GM12878 (cell line): ENCODE measurements at regions not wholly inside any gene's neighbourhood (a gene's known extent, or its start where the extent isn't known, plus 50 kb on each side); places are given as distances from the start of the nearest gene placed in this dataset.

ENCODE experiments used
- ATAC-seq: fragments of 200-7000 bp; cut with Tn5 transposase; 3 replicates; pipeline ENCODE4 v1.9.1; 2020; ENCODE audit warnings: mild to moderate bottlenecking, moderate library complexity
- BruUV-seq: library from RNA; stranded (reverse); fragments of 400-500 nt; replicated peaks from 2 replicates; lab custom pipeline; 2021; lab: Mats Ljungman, UMichigan
- CTCF ChIA-PET: fragments of 300-600 bp; sonication (Branson Sonifier 250); formaldehyde crosslinking; extraction: SDS; loops from one replicate; lab custom pipeline; 2021; ENCODE audit warnings: inconsistent platforms; lab: Yijun Ruan, JAX
- POLR2A ChIA-PET: fragments of 350-600 bp; formaldehyde crosslinking; extraction: SDS; loops from one replicate; lab custom pipeline; 2021; ENCODE audit warnings: inconsistent platforms; lab: Charles Lee
- RAD21 ChIA-PET: fragments of 300-600 bp; sonication (Branson Sonifier 250); formaldehyde crosslinking; loops from one replicate; lab custom pipeline; 2023; ENCODE audit warnings: antibody characterized with exemption; ENCODE audit not compliant: unreplicated experiment; lab: Charles Lee
- SMC1A ChIA-PET: fragments of 300-600 bp; sonication (Branson Sonifier 250); formaldehyde crosslinking; loops from one replicate; lab custom pipeline; 2023; ENCODE audit not compliant: unreplicated experiment, uncharacterized antibody; lab: Charles Lee
- DNase-seq: peaks from one replicate; pipeline ENCODE4 v3.0.0-alpha.2; 2011; ENCODE audit warnings: low read depth, low spot score
- FAIRE-seq: peaks from 3 replicates; lab custom pipeline; 2011; peaks lifted over from hg19 to GRCh38; lab: Jason Lieb, UNC
- H2AFZ ChIP-seq: 2 replicates; pipeline ENCODE4 v1.6.0; 2011; ENCODE audit warnings: low read depth, low read length, control low read depth; ENCODE audit not compliant: control insufficient read depth
- H3K27ac ChIP-seq: 2 replicates; pipeline ENCODE4 v1.5.1; 2011; ENCODE audit warnings: control low read depth; ENCODE audit not compliant: control insufficient read depth, insufficient read depth
- H3K27me3 ChIP-seq, 2 experiments: replicated peaks in 1 of 2; 2 replicates each; pipeline versions ENCODE4 v1.6.0 to v1.6.1; 2011; ENCODE audit warnings: low read length in 1 of 2; ENCODE audit not compliant: control insufficient read depth in 2 of 2, insufficient read depth in 2 of 2
- H3K36me3 ChIP-seq, 2 experiments: 2 replicates each; pipeline ENCODE4 v1.5.1; 2011; ENCODE audit warnings: low read length in 1 of 2; ENCODE audit not compliant: control insufficient read depth in 2 of 2, insufficient read depth in 2 of 2
- H3K4me1 ChIP-seq: 2 replicates; pipeline ENCODE4 v1.6.1; 2011; ENCODE audit warnings: mild to moderate bottlenecking, low read length, moderate library complexity, mixed read lengths; ENCODE audit not compliant: control insufficient read depth, insufficient read depth
- H3K4me2 ChIP-seq: 2 replicates; pipeline ENCODE4 v1.6.0; 2011; ENCODE audit warnings: control low read depth; ENCODE audit not compliant: control insufficient read depth, insufficient read depth
- H3K4me3 ChIP-seq: fragments of 200-600 bp; sonication (generic); 2 replicates; pipeline ENCODE4 v1.5.1; 2016
- H3K79me2 ChIP-seq: 2 replicates; pipeline ENCODE4 v1.6.0; 2011; ENCODE audit warnings: low read length; ENCODE audit not compliant: control insufficient read depth, insufficient read depth
- H3K9ac ChIP-seq: 2 replicates; pipeline ENCODE4 v1.8.0; 2011; ENCODE audit warnings: low read length, control low read depth, mixed read lengths; ENCODE audit not compliant: control insufficient read depth, insufficient read depth
- H3K9me3 ChIP-seq: replicated peaks from 3 replicates; pipeline ENCODE4 v1.5.1; 2011; ENCODE audit warnings: mild to moderate bottlenecking, low read length; ENCODE audit not compliant: control insufficient read depth, insufficient read depth
- H4K20me1 ChIP-seq: 2 replicates; pipeline ENCODE4 v1.6.0; 2011; ENCODE audit not compliant: control insufficient read depth, insufficient read depth
- KLF5 ChIP-seq: fragments of 450-650 bp; IDR thresholded peaks from 2 replicates; pipeline ENCODE4 v1.6.1; 2014; ENCODE audit warnings: mild to moderate bottlenecking; ENCODE audit not compliant: partially characterized antibody
- MTA3 ChIP-seq: IDR thresholded peaks from 2 replicates; pipeline ENCODE4 v1.6.1; 2012; ENCODE audit warnings: low read length, inconsistent platforms, borderline replicate concordance
- MYC ChIP-seq: IDR thresholded peaks from 2 replicates; pipeline ENCODE4 v1.6.1; 2011; ENCODE audit warnings: mild to moderate bottlenecking, low read length, moderate library complexity, inconsistent platforms; ENCODE audit not compliant: insufficient read depth, insufficient replicate concordance, insufficient read length, severe bottlenecking
- NBN ChIP-seq: fragments of 450-650 bp; IDR thresholded peaks from 2 replicates; pipeline ENCODE4 v1.6.1; 2016
- STAT3 ChIP-seq: IDR thresholded peaks from 2 replicates; pipeline ENCODE4 v1.6.1; 2011; ENCODE audit warnings: low read depth, low read length, improper control_type of control experiment
- USF1 ChIP-seq: IDR thresholded peaks from 2 replicates; pipeline ENCODE4 v1.6.1; 2011; ENCODE audit warnings: borderline replicate concordance, low read depth, mild to moderate bottlenecking, moderate library complexity, mixed read lengths, low read length; ENCODE audit not compliant: insufficient read depth; ENCODE audit errors: extremely low read length
- ZNF384 ChIP-seq: IDR thresholded peaks from 2 replicates; pipeline ENCODE4 v1.6.1; 2012; ENCODE audit warnings: low read depth, mild to moderate bottlenecking, low read length, improper control_type of control experiment, borderline replicate concordance
- WGBS: methylation state at CpG from one replicate; pipeline ENCODE4 v1.1.6; 2016; ENCODE audit warnings: low lambda C conversion rate; ENCODE audit not compliant: insufficient replicate concordance, insufficient coverage; ENCODE audit errors: missing lambda C conversion rate; 5-methylcytosine and 5-hydroxymethylcytosine counted together
- in situ Hi-C: fragments of 300-500 bp; cut with MboI; formaldehyde crosslinking; loops from 9 replicates; pipeline ENCODE4 v1.14.3; 2018; ENCODE audit warnings: mixed read lengths
- intact Hi-C: fragments of 100-400 bp; cut with micrococcal nuclease; formaldehyde crosslinking; loops from one replicate; pipeline ENCODE4 v1.14.2; 2022; ENCODE audit not compliant: unreplicated experiment
- TF ChIP-seq, protein P1 (sequence below): IDR thresholded peaks from 2 replicates; pipeline ENCODE4 v1.6.1; 2011; ENCODE audit warnings: low read depth, mild to moderate bottlenecking, low read length, moderate library complexity, borderline replicate concordance; ENCODE audit errors: extremely low read depth
- TF ChIP-seq, protein P2 (sequence below): fragments of 450-650 bp; IDR thresholded peaks from 2 replicates; pipeline ENCODE4 v1.6.1; 2017; ENCODE audit warnings: borderline replicate concordance

- TF ChIP-seq, protein P1, sequence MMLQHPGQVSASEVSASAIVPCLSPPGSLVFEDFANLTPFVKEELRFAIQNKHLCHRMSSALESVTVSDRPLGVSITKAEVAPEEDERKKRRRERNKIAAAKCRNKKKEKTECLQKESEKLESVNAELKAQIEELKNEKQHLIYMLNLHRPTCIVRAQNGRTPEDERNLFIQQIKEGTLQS: no peak
- TF ChIP-seq ZNF384 (no peak), NBN (no peak), MYC (no peak), STAT3 (no peak), MTA3 (no peak), KLF5 (no peak)
- ChIA-PET RAD21 (no interaction called here), CTCF (no interaction called here), SMC1A (no interaction called here), POLR2A (no interaction called here)
- Histone ChIP-seq H3K4me3 (no peak overlapping the region), H2AFZ (no peak overlapping the region), H3K79me2 (no peaks in the 10 kb centered on the region), H3K4me1 (no peaks in the 10 kb centered on the region), H3K4me2 (no peak overlapping the region), H4K20me1 (no peaks in the 10 kb centered on the region), H3K9ac (no peak overlapping the region), H3K27me3 (no peaks in the 10 kb centered on the region), H3K27ac (no peak overlapping the region), H3K9me3 (no peaks in the 10 kb centered on the region), H3K36me3 (no peaks in the 10 kb centered on the region)
- WGBS: 16% methylated on average over 7 of the region's 7 CpGs
- intact Hi-C loops (no loop called here), in situ Hi-C loops (no loop called here)
- ATAC-seq (no peak), FAIRE-seq (no peak), DNase-seq (no peak)
- no TSS peak for BruUV-seq
These were observed 389.0 kb upstream of the CDH11 start for GRCh38 chr16:65510850-65511249.

DNA sequence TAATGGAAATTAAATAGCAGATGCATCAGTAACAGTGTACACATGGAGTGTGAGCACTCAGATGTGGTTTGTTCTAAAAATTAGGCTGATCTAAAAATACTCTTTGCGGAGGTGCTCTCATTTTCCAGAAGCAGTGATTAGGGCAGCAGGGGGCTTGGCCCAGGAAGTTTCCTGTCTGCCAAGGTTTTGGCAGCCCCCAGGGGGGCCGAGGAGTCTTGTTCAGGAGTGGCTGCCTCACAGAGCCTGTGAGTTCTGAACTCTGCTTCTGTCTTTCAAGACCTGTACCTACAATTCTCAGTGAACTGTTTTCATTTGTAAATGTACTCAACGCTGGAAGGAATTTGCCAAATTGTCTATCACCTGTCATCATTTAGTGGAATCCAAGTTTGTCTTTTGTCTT lies 388.4 kb upstream of the CDH11 start:
- DNase-seq: no peak
- H3K79me2 ChIP-seq: no peaks in the 10 kb centered on the region
- no peak overlapping the region for H3K4me3 ChIP-seq
- no peaks in the 10 kb centered on the region for H3K27me3 ChIP-seq
- SMC1A ChIA-PET: no interaction called here
- CTCF ChIA-PET: no interaction called here
- no peak overlapping the region for H3K9ac ChIP-seq
- POLR2A ChIA-PET: no interaction called here
- intact Hi-C loops: no loop called here
- RAD21 ChIA-PET: no interaction called here
- H4K20me1 ChIP-seq: no peaks in the 10 kb centered on the region
- FAIRE-seq: no peak
- BruUV-seq: no TSS peak
- no peaks in the 10 kb centered on the region for H3K9me3 ChIP-seq
- H3K36me3 ChIP-seq: no peaks in the 10 kb centered on the region
- no peak overlapping the region for H3K27ac ChIP-seq
- in situ Hi-C loops: no loop called here
- no peak overlapping the region for H3K4me2 ChIP-seq
- TF ChIP-seq, protein P2, sequence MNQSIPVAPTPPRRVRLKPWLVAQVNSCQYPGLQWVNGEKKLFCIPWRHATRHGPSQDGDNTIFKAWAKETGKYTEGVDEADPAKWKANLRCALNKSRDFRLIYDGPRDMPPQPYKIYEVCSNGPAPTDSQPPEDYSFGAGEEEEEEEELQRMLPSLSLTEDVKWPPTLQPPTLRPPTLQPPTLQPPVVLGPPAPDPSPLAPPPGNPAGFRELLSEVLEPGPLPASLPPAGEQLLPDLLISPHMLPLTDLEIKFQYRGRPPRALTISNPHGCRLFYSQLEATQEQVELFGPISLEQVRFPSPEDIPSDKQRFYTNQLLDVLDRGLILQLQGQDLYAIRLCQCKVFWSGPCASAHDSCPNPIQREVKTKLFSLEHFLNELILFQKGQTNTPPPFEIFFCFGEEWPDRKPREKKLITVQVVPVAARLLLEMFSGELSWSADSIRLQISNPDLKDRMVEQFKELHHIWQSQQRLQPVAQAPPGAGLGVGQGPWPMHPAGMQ: no peak
- TF ChIP-seq USF1: no peak
- no peak for ATAC-seq
- H3K4me1 ChIP-seq: no peaks in the 10 kb centered on the region
- no peak overlapping the region for H2AFZ ChIP-seq
- WGBS: 15% methylated on average over 3 of the region's 3 CpGs
